Lung (tissue), 11 donors: ENCODE measurements at regions not wholly inside any gene's neighbourhood (a gene's known extent, or its start where the extent isn't known, plus 50 kb on each side); places are given as distances from the start of the nearest gene placed in this dataset.
"Not testable (repeated sequence)": the region's sequence is repeated elsewhere in the genome, so short reads cannot be mapped to it uniquely, and the experiment has no call there.

Experiments used
- ATAC-seq: fragments of 200-7000 bp; cut with Tn5 transposase; one replicate; pipeline ENCODE4 v1.9.1; 2020; ENCODE audit warnings: moderate number of reproducible peaks; ENCODE audit not compliant: insufficient read depth, low FRiP score
- DNase-seq, 3 donors: peaks; one replicate each; pipeline ENCODE4 v3.0.0-alpha.2; 2013 to 2017
- H3K27ac ChIP-seq, 2 donors: one replicate each; pipeline ENCODE4 v1.5.1; 2013; ENCODE audit warnings: mild to moderate bottlenecking in 2 of 2, moderate library complexity in 2 of 2, control low read depth in 1 of 2, inconsistent platforms in 1 of 2, low read depth in 1 of 2, low read length in 1 of 2
- H3K27me3 ChIP-seq, 3 donors: one replicate each; pipeline ENCODE4 v1.5.1; 2013; ENCODE audit warnings: low read length in 2 of 3; ENCODE audit not compliant: control insufficient read depth in 3 of 3, insufficient read depth in 3 of 3
- H3K36me3 ChIP-seq, 4 donors: one replicate each; pipeline ENCODE4 v1.5.1; 2013; ENCODE audit warnings: low read length in 4 of 4, mild to moderate bottlenecking in 1 of 4, moderate library complexity in 1 of 4; ENCODE audit not compliant: control insufficient read depth in 4 of 4, insufficient read depth in 4 of 4
- H3K4me1 ChIP-seq, 5 donors: one replicate each; pipeline ENCODE4 v1.5.1; 2013; ENCODE audit warnings: low read length in 5 of 5, mild to moderate bottlenecking in 2 of 5, moderate library complexity in 1 of 5; ENCODE audit not compliant: control insufficient read depth in 5 of 5, insufficient read depth in 5 of 5
- H3K4me3 ChIP-seq: one replicate; pipeline ENCODE4 v1.5.1; 2013; ENCODE audit warnings: mild to moderate bottlenecking, control low read depth, moderate library complexity
- H3K9ac ChIP-seq, 2 donors: one replicate each; pipeline ENCODE4 v1.5.1; 2013; ENCODE audit warnings: low read length in 2 of 2, control low read depth in 1 of 2; ENCODE audit not compliant: insufficient read depth in 1 of 2
- H3K9me3 ChIP-seq, 4 donors: one replicate each; pipeline ENCODE4 v1.5.1; 2013; ENCODE audit warnings: low read length in 3 of 4, mild to moderate bottlenecking in 1 of 4, moderate library complexity in 1 of 4; ENCODE audit not compliant: control insufficient read depth in 4 of 4, insufficient read depth in 3 of 4
- WGBS, 2 donors: extraction: QIAGEN DNeasy Blood & Tissue Kit; methylation state at CpG; one replicate each; pipeline ENCODE4 v1.1.7; 2013; 5-methylcytosine and 5-hydroxymethylcytosine counted together
- TF ChIP-seq, protein P1 (sequence below): IDR thresholded peaks from 2 replicates; pipeline ENCODE4 v1.5.1; 2012; ENCODE audit warnings: mild to moderate bottlenecking; ENCODE audit errors: control extremely low read depth, extremely low read depth
- donor health status: control.
- donor health status: control.
- donor health status: Bipolar disorder and iron deficiency.
- donor health status: healthy.
- donor health status: DM: yes; HTN: yes; CAD: no.

DNA sequence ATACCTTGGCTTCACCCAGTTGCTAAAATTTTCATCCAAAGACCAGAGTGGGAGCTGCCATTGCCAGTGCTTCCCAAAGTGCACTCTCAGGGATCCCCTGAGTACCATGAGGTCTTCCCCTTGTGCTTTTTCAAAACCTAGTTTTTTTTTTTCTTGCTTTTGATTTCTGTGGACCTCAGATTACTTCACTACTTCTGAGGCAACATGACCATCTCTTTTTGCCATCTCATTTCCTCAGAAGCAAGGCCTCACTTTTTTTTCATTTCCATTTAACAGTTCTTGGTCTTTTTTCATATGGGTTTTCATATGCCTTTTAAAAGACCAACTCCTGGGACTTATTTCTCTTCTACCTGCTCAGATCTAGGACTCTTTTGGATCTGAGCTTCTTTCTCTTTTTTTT is 64.1 kb upstream of the MMS22L start:
- no peak overlapping the region for H3K4me3 ChIP-seq
- ATAC-seq (no peak), DNase-seq (no peak)
- no peak overlapping the region for H3K27ac ChIP-seq
- TF ChIP-seq, protein P1, sequence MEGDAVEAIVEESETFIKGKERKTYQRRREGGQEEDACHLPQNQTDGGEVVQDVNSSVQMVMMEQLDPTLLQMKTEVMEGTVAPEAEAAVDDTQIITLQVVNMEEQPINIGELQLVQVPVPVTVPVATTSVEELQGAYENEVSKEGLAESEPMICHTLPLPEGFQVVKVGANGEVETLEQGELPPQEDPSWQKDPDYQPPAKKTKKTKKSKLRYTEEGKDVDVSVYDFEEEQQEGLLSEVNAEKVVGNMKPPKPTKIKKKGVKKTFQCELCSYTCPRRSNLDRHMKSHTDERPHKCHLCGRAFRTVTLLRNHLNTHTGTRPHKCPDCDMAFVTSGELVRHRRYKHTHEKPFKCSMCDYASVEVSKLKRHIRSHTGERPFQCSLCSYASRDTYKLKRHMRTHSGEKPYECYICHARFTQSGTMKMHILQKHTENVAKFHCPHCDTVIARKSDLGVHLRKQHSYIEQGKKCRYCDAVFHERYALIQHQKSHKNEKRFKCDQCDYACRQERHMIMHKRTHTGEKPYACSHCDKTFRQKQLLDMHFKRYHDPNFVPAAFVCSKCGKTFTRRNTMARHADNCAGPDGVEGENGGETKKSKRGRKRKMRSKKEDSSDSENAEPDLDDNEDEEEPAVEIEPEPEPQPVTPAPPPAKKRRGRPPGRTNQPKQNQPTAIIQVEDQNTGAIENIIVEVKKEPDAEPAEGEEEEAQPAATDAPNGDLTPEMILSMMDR: no peak
- H3K27me3 ChIP-seq: no peaks in the 10 kb centered on the region
- H3K9ac ChIP-seq: no peak overlapping the region
- no peaks in the 10 kb centered on the region for H3K4me1 ChIP-seq
- no peaks in the 10 kb centered on the region for H3K36me3 ChIP-seq
- peaks cover 0 to 9% (median 0%) of the 10 kb centered on the region in 4 donors for H3K9me3 ChIP-seq

DNA sequence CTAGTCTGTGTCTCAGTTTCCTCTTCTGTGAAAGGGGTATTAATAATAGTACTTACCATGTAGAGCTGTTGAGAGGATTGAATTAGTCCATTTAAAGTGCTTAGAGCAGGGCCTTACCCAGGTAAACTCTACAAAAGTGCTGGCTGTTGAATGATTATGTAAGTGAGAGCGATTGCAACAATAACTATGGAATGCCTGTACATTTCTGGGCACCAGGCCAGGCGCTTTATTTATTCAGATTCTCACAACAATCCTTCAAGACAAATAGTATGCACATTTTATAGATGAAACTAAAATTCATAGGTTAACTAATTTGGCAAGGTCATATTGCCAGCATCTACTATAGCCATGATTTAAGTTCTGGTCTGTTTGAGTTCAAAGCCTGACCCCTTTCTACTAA is 78.3 kb upstream of the MMS22L start:
- no peaks in the 10 kb centered on the region for H3K9me3 ChIP-seq
- WGBS, 2 donors: 51 to 78% methylated on average over 2 of the region's 2 CpGs
- no peaks in the 10 kb centered on the region for H3K27me3 ChIP-seq
- no peak overlapping the region for H3K27ac ChIP-seq
- DNase-seq (peak in 1 of 3 donors; percentile 1), ATAC-seq (no peak)
- H3K9ac ChIP-seq: no peak overlapping the region
- no peaks in the 10 kb centered on the region for H3K4me1 ChIP-seq
- TF ChIP-seq, protein P1: no peak
- no peaks in the 10 kb centered on the region for H3K36me3 ChIP-seq
- no peak overlapping the region for H3K4me3 ChIP-seq

DNA sequence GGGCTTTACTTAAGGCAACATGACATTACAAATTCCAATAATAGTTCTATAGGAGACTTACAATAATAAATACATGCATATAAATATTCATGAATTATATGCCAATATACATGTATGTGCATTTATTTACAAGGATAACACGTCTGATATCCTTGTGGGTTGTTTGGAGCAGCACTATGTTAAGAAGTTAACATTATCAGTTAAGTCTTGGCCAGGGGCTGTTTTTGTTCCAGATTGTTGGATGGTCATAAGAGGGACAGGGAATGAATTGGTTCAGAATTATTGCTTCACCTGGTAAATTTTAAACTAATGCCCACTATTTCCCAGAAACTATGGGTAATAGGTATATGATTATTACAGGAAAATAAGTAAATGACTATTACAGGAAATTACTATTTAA is 81.3 kb upstream of the MMS22L start:
- DNase-seq (no peak), ATAC-seq (no peak)
- 62 to 92% methylated on average over 1 of the region's 1 CpG for WGBS, 2 donors
- TF ChIP-seq, protein P1: no peak
- H3K9me3 ChIP-seq: no peaks in the 10 kb centered on the region
- H3K36me3 ChIP-seq: no peaks in the 10 kb centered on the region
- no peak overlapping the region for H3K9ac ChIP-seq
- H3K27me3 ChIP-seq: no peaks in the 10 kb centered on the region
- H3K27ac ChIP-seq: no peak overlapping the region
- no peaks in the 10 kb centered on the region for H3K4me1 ChIP-seq
- H3K4me3 ChIP-seq: no peak overlapping the region

DNA sequence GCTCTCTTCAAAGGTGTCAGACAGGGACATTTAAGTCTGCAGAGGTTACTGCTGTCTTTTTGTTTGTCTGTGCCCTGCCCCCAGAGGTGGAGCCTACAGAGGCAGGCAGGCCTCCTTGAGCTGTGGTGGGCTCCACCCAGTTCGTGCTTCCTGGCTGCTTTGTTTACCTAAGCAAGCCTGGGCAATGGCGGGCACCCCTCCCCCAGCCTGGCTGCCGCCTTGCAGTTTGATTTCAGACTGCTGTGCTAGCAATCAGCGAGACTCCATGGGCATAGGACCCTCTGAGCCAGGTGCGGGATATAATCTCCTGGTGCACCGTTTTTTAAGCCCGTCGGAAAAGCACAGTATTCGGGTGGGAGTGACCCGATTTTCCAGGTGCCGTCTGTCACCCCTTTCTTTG is 99.1 kb upstream of the MMS22L start:
- not testable (repeated sequence) for H3K9me3 ChIP-seq, DNase-seq, H3K27ac ChIP-seq, ATAC-seq, H3K27me3 ChIP-seq, H3K9ac ChIP-seq, H3K4me1 ChIP-seq, H3K36me3 ChIP-seq, H3K4me3 ChIP-seq
- WGBS, 2 donors: 84 to 86% methylated on average over 6 to 11 of the region's 11 CpGs
